ENCODE measurements at regions not wholly inside any gene's neighbourhood (a gene's known extent, or its start where the extent isn't known, plus 50 kb on each side); places are given as distances from the start of the nearest gene placed in this dataset.

DNA sequence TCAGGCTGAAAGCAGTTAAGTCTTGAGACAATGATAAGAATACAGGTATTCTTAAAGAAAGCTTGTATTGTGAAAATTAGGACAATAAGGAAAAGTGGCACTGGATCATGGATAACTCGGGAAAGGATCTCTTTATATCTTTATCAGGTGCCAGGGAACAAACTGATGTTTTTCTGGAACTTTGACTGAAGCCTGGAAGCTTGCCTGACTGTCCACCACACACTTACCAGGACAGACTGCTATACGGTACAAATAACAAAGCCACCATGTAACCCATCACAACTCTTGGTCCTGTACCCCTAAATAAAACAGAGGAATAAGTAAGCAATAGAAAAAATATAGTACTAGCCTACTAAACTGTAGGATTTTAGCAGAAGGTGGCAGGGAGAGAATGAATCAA lies 623.0 kb downstream of the OTOL1 start:
- Histone ChIP-seq H3K56ac (ENCODE audit: insufficient read length, low read depth, low read length) (no peak overlapping the region), H3K27ac (ENCODE audit: insufficient read length, low read depth, low read length) (no peak overlapping the region), H3K4me1 (ENCODE audit: insufficient read depth, low read length) (no peaks in the 10 kb centered on the region), H3K14ac (ENCODE audit: insufficient read depth, low read length) (no peak overlapping the region), H2BK120ac (ENCODE audit: low read depth, low read length, poor library complexity, severe bottlenecking) (no peak overlapping the region), H2BK20ac (ENCODE audit: low read depth, low read length, poor library complexity, severe bottlenecking) (no peak overlapping the region), H4K20me1 (ENCODE audit: control insufficient read depth, insufficient read depth, insufficient read length) (no peaks in the 10 kb centered on the region), H3K9me3 (ENCODE audit: control insufficient read depth, low read depth, low read length) (no peaks in the 10 kb centered on the region), H4K8ac (replicated peaks; ENCODE audit: insufficient read length, low read depth, low read length) (no peak overlapping the region), H3K23me2 (ENCODE audit: insufficient read length, low read depth, low read length, poor library complexity, severe bottlenecking) (no peaks in the 10 kb centered on the region), H3K4ac (ENCODE audit: low read depth, low read length) (no peak overlapping the region), H3T11ph (ENCODE audit: low read length) (no peak overlapping the region), H4K91ac (ENCODE audit: insufficient read length, low read depth, low read length) (no peak overlapping the region), H2BK15ac (ENCODE audit: low read depth, low read length) (no peak overlapping the region), H3K23ac (ENCODE audit: insufficient read length, low read depth, low read length) (no peak overlapping the region), H3K18ac (ENCODE audit: insufficient read length, low read depth, low read length) (no peak overlapping the region), H2AFZ (ENCODE audit: low read length) (no peak overlapping the region), H2BK12ac (ENCODE audit: insufficient read length, low read depth, low read length) (no peak overlapping the region), H2AK5ac (ENCODE audit: insufficient read length, low read length) (no peak overlapping the region), H3K9ac (ENCODE audit: extremely low read depth, insufficient read length, low read length) (no peak overlapping the region), H3K4me2 (ENCODE audit: insufficient read depth, insufficient read length, low read length) (no peak overlapping the region), H3K27me3 (ENCODE audit: insufficient read depth, low read length) (no peaks in the 10 kb centered on the region), H3K79me2 (ENCODE audit: insufficient read depth, low read length) (no peaks in the 10 kb centered on the region), H3K79me1 (ENCODE audit: insufficient read depth, low read depth, low read length, poor library complexity, severe bottlenecking) (no peaks in the 10 kb centered on the region), H2BK5ac (ENCODE audit: insufficient read length, low read length) (no peak overlapping the region), H4K5ac (ENCODE audit: insufficient read length, low read depth, low read length) (no peak overlapping the region)
- H3K9me3 Mint-ChIP-seq: no peaks in the 10 kb centered on the region; a peak in 1 of 5 replicates
- no peak overlapping the region for H3K27ac Mint-ChIP-seq
- no peaks in the 10 kb centered on the region for H3K27me3 Mint-ChIP-seq (ENCODE audit: low read depth)
- no peak overlapping the region for H3K4me3 Mint-ChIP-seq
- peaks cover 8 to 14% of the 10 kb centered on the region in 2 experiments; a peak in 3 of 4 replicates for H3K4me1 Mint-ChIP-seq
- TF ChIP-seq, protein P1, sequence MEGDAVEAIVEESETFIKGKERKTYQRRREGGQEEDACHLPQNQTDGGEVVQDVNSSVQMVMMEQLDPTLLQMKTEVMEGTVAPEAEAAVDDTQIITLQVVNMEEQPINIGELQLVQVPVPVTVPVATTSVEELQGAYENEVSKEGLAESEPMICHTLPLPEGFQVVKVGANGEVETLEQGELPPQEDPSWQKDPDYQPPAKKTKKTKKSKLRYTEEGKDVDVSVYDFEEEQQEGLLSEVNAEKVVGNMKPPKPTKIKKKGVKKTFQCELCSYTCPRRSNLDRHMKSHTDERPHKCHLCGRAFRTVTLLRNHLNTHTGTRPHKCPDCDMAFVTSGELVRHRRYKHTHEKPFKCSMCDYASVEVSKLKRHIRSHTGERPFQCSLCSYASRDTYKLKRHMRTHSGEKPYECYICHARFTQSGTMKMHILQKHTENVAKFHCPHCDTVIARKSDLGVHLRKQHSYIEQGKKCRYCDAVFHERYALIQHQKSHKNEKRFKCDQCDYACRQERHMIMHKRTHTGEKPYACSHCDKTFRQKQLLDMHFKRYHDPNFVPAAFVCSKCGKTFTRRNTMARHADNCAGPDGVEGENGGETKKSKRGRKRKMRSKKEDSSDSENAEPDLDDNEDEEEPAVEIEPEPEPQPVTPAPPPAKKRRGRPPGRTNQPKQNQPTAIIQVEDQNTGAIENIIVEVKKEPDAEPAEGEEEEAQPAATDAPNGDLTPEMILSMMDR (conservative IDR thresholded peaks at IDR 0.05): no peak
- H3K36me3 Mint-ChIP-seq (ENCODE audit: insufficient read depth in 1 of 3, low read depth in 3 of 3): no peaks in the 10 kb centered on the region
- DNase-seq: no peak
- WGBS (ENCODE audit: extremely low coverage, insufficient read length, low lambda C conversion rate): no CpG with 5 or more reads among the region's 2 CpGs

Data from H9 (cell line).